D341Med (cell line): ENCODE measurements at regions not wholly inside any gene's neighbourhood (a gene's known extent, or its start where the extent isn't known, plus 50 kb on each side); places are given as distances from the start of the nearest gene placed in this dataset.
"Not testable (repeated sequence)": the region's sequence is repeated elsewhere in the genome, so short reads cannot be mapped to it uniquely, and the experiment has no call there.

ENCODE experiments used
- DNase-seq: peaks from one replicate; pipeline ENCODE4 v3.0.0; 2012; ENCODE audit warnings: low spot score

DNA sequence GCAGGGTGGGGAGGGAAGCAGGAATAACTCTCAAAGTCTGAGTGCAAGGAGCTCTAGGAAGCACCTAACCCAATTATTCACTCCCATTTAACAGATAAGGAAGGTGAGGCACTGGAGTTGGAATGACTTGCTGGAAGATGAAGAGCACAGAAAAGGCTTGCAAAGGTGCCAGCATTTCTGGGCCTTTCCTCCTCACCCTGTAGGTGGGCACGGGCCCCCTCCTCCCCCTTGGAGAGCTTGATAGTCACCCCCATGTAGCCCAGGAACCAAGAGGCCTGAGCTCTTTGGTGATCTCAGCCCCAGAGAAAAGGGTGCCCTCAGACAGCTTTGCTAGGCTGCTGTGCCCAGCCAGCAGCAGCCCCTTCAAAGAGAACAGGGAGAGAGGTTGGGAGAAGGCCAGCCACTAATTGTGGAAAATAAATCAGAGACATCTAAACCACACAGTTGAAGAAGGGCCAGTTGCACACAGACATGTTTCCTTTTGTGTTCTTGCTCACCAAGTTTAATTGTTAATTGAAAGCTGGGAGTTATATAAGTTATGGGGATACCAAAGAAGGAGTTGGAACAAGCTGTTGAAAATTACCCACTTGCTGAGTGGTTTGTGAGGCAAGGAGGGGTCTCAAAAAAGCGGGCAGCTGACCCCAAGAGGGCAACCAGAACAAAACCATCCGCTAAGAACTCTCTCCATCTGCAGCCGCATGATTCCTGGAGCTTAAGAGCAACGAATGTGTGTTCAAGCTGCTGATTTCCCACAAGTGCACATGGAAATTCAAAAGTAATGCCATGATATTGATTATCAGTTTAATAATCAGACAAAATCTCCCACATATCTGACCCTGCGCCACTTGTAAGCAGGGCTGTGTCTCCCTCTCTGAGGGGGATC is 77.0 kb downstream of the MRPL14 start:
- DNase-seq = no peak

- DNase-seq = no peak
These were observed 77.9 kb downstream of the MRPL14 start for GRCh38 chr6:44049163-44049988.

DNA sequence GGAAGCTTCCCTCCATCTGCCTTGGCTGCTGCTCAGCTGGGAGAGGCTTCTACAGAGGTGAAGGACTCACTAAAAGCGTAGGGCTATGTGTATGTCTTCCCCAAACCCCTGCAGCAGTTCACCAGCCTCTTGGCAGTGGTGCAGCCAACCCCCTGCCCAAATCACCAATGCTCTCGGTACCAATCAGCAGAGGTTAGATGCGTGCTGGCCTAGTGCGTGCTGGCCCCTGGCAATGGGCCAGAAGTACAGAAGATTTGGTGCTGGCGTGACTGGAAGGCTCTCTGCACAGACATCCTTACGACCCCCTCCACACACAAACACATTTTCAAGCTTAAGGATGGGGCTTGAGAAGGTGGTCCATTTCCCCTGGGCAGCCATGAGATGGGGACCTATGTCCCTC is 79.0 kb downstream of the MRPL14 start:
- DNase-seq = no peak

DNA sequence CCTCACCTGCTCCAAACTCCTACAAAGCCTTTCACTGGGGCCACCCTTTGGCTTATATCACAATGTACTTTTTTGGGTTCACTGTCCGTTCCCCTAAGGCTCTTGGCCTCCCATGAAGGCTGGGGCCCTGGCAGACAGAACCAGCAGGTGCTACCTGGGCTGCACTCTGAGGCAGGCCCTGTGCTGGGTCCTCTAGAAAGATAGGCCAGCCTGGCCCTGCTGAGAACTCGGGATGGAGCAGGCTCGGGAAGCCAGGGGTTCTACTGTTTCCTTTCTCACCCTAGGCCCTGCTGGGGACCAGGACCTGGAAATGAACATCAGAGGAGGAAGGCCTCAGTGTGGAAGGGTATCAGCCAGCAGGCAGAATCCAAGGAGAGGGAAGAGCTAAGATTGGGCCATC is 79.5 kb downstream of the MRPL14 start:
- no peak for DNase-seq

- DNase-seq = no peak
These were observed 80.1 kb downstream of the MRPL14 start for GRCh38 chr6:44047179-44047546.

DNA sequence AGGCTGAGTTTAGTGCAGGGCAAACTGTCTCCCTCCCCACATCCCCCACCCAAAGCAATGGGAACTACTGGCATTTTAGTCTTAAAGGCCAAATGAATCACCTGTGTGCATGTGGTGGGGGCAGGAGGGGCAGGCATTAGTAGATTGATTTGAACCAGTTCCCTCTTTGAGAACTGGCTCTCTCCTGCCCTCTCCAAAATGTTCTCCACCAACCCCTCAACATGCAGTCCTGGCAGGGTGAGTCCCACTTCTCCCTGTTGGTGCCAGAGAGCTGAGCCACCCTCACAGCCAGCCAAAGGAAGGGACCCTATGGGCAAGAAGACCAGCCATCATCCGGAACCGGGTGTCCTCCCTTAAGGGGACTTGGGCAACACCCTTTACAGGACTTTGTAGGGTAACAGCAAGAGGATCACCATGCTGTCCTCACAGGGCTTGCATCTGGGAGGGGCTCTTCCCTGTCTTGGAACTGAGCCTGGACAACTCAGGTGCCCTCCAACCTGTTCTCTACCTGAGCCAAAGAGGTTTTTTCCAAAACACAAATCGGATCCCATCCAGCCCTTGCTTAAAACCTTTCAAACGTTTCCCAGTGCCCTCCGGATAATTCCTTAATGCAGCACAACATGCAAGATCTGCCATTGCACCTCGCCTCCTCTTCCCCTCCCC is 80.6 kb downstream of the MRPL14 start:
- no peak for DNase-seq

DNA sequence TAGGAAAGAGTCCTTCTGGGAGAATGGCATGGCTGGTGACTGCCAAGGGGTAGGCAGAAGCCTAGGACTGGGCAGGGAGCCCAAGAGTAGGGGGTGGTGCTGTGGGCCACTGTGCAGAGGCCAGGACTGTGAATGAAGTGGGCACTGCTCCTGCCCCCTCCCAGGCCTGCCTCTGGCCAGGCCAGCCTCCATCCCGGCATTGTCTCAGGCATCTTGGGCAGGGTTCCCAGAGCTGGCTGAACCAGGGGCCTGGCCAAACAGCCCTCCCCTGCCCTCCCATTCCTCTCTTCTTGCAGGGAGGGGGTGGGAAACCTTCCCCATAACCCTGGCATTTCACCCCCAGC is 81.6 kb downstream of the MRPL14 start:
- DNase-seq = no peak

DNA sequence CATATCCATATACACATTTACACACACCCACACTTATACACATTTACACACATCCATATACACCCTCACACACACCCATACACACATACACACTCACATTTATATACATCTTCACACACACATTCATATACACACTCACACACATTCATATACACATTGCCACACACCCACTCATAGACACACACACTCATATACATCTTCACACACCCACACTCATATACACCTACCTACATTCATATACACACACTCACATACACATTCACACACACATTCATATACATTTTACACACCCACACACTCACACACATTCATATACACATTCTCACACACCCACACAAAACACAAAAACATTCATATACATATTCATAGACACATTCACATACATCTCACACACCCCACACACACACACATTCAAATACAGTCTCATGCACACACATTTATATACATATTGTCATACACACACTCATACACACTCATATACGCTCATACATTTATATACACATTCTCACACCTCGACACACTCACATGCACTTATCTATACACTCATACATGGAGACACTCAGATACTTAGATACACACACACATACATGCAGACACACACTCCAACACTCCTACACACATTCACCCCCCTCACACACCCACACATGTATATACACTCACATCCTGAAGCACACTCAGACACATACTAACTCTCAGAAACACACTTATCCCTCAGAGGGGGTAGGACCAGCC is 82.1 kb downstream of the MRPL14 start:
- DNase-seq = no peak

DNA sequence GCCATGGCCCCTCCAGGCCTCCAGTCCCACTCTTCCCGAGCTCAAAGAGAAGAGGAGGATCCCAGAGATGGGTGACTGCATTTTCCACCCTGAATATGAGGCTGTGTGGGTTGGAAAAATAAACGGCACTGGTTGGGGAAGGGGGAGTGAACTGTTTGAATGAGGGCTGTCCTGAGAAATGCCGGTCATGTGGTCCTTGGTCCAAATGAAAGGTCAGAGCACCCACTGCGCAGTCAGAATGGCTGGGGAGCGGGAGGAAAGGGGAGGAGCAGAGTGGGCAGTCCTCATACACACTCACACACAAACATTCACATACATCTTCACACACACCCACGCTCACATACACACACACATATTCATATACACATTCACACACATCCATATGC is 83.1 kb downstream of the MRPL14 start:
- no peak for DNase-seq

- no peak for DNase-seq
These were observed 83.6 kb downstream of the MRPL14 start for GRCh38 chr6:44043479-44044153.

DNA sequence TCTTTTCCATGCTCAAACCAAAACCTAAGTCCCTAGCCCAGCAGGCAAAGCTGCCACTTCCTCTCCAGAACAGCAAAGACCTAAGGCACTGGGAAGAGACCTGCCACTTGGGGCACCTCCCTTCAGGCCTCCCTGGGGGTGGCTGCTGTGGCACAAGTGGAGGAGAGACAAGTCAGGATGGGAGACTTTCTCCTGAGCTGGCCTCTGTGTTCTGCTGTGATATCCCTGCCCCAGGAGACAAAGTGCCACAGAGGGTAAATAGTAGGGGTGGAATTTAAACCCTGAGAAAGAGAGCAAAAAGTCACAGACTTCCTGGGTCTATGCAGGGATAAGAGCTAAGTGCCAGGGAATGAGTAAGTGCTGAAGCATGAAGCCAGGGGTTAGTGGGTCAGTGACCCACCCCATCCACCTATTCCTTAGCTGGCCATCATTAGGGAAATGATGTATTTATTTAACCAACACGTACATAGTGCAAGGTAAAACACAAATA is 84.2 kb downstream of the MRPL14 start:
- DNase-seq = no peak

GRCh38 chr6:44042261-44042988 is 84.8 kb downstream of the MRPL14 start:
- DNase-seq = no peak

DNA sequence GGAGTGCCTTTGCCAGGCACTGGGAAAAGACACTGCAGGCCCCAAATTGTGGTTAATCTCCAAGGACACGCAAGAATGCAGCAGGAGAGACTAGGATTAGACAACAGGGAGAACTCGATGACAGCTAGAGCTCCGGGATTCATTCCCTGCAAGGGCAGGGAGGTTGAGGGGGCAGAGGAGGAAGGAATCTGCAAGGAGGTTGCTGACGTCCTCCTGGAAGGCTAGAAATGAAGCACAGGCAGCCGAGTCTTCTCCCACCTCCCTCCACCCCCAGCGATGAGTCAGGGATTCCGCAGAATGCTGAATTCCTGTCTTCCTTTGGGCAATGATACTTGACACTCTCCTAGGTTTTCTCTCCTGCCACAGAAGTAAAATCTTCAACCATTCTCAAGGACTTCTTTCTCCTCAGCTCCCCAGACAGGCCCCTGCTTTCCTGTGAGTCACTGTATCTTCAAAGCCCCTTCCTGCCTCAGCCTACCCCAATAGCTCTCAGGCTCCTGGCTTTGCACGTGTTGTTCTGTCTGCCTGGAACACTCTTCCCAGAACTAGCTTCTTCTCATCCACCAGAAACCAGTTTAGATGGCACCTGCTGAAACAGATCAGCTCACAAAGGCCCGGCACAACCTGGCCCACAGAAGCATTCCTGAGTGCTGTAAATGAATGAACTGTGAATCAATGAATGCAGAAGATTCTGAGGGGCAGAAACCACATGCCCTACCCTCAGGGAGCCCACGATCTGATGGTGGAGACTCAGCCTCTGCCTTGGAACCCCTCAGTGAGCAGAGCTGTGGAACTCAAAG is 85.6 kb downstream of the MRPL14 start:
- DNase-seq = no peak

- no peak for DNase-seq
These were observed 86.5 kb downstream of the MRPL14 start for GRCh38 chr6:44040786-44041185.

GRCh38 chr6:44039839-44040350 is 87.4 kb downstream of the MRPL14 start:
- DNase-seq = no peak

DNA sequence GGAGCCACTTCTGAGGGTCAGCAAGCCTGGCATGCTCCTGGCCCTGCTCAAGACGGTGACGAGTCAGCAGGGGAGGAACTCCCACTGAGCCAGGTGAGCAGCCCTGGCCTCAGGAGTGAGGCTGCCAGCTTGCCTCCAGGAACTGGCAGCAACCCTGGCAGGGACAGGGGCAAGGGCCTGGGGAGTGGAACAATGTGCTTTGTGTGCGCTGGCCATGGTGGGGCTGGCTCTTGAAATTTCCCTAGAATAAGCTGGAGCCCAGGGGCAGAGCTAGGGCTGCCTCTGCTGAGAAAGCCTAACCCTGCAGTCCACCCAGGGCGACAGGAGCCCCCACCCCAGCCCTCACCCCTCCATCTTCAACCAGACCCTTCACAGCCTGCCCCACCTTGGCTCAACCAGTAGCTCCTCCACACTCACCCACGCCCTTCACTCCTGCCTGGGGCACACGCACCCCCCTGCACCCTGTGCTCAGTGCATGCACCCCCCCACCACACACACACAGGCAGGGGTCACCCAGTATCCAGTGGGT is 88.0 kb downstream of the MRPL14 start:
- DNase-seq = no peak

DNA sequence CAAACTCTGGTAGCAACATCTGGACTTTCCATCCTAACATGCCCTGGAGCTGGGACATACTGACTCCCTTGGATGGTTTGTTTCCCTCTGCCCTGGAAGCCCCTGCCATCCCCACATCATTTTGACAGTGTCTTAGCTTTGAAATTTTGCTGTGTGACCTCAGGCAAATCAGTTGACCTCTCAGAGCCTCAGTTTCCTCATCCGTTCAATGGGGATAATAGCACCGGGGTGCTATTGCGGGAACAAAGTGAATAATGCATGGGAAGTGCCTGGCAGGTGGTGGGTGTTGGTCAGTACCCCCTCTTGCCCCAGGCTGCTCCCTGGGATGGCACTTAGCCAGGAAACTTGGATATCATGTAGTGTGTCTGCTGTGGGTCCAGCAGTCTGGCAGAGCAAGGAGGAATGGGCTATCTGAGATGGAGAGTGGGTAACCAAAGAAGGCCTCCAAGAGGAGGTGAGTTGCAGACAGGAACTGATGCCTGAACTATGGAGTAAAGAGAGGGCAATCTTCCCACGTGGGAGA is 88.6 kb downstream of the MRPL14 start:
- no peak for DNase-seq

DNA sequence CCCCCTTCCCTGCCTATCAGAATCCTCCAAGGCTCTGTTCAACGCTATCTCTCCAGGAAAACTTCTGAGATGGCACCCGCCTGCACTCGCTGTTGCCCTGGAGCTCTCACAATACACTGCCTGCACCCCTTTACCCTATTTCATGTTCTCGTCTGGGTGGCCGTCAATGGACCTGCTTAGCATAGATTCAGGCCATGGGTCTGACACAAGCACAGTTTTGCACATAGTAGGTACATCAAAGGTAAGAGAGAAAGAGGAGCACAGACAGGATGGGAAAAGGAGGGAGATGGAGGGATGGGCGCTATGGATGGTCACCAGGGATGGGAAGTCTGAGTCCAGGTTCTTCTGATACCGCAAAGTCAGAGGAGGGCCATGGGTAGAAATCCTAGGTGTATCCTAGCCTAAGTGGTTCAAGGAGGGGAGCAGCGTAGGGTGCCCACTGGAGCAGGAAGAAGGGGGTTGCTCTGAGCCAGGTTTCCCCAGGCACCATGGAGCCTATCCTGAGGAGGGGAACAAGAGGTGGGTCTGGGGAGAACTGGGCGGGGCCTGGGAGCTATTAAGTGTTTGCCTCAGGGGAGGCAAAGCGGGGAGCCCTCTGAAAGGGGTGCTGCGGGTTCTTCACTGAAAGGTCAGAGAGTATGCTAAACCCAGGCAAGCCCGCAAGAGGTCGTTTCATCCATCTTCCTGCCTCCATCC is 89.3 kb downstream of the MRPL14 start:
- no peak for DNase-seq

GRCh38 chr6:44037276-44037675 is 90.0 kb downstream of the MRPL14 start:
- not testable (repeated sequence) for DNase-seq
